ENCODE measurements at regions not wholly inside any gene's neighbourhood (a gene's known extent, or its start where the extent isn't known, plus 50 kb on each side); places are given as distances from the start of the nearest gene placed in this dataset.

DNA sequence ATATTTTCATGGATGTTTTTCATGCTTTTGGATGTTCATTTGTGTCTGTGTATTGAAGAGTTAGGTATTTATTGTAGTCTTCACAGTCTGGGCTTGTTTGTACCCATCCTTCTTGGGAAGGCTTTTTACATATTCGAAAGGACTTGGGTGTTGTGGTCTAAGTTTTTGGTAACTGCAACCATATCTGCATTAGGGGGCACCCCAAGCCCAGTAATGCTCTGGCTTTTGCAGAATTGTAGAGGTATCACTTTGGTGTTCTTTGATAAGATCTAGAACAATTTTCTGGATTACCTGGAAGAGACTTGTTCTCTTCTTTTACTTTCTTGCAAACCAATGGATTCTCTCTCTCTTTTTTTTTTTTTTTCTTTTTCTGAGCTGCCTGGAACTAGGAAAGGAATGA lies 581.3 kb downstream of the DACH1 start:
- H3K9me3 ChIP-seq (ENCODE audit: low read length), result no peaks in the 10 kb centered on the region
- H3K9ac ChIP-seq (ENCODE audit: low read length), result no peak overlapping the region
- no peak overlapping the region for H3K4me3 ChIP-seq (ENCODE audit: low read length)
- H3K4me2 ChIP-seq (ENCODE audit: low read length), result no peak overlapping the region
- no peaks in the 10 kb centered on the region for H3K36me3 ChIP-seq (ENCODE audit: insufficient read depth, low read length)
- no peak overlapping the region for H2AFZ ChIP-seq (ENCODE audit: low read depth, low read length)
- H4K20me1 ChIP-seq (ENCODE audit: insufficient read depth), result no peaks in the 10 kb centered on the region
- H3K27ac ChIP-seq (ENCODE audit: low read length), result no peak overlapping the region
- H3K79me2 ChIP-seq (replicated peaks; ENCODE audit: insufficient read depth, low read length), result no peaks in the 10 kb centered on the region
- no peaks in the 10 kb centered on the region for H3K9me2 ChIP-seq (ENCODE audit: insufficient read depth, low read length)
- TF ChIP-seq EP300 (conservative IDR thresholded peaks at IDR 0.05; ENCODE audit: poor library complexity, severe bottlenecking) (no peak), TAF1 (IDR thresholded peaks at IDR 0.05; ENCODE audit: low read depth) (no peak), POLR2AphosphoS5 (IDR thresholded peaks at IDR 0.05) (no peak), RAD21 (conservative IDR thresholded peaks at IDR 0.05) (no peak), SMC3 (conservative IDR thresholded peaks at IDR 0.05; ENCODE audit: poor library complexity) (no peak), MXI1 (conservative IDR thresholded peaks at IDR 0.05; ENCODE audit: poor library complexity, severe bottlenecking) (no peak), EZH2 (IDR thresholded peaks at IDR 0.05; ENCODE audit: borderline replicate concordance, insufficient read depth, low read length, poor library complexity, severe bottlenecking) (no peak)
- TF ChIP-seq, protein P1, sequence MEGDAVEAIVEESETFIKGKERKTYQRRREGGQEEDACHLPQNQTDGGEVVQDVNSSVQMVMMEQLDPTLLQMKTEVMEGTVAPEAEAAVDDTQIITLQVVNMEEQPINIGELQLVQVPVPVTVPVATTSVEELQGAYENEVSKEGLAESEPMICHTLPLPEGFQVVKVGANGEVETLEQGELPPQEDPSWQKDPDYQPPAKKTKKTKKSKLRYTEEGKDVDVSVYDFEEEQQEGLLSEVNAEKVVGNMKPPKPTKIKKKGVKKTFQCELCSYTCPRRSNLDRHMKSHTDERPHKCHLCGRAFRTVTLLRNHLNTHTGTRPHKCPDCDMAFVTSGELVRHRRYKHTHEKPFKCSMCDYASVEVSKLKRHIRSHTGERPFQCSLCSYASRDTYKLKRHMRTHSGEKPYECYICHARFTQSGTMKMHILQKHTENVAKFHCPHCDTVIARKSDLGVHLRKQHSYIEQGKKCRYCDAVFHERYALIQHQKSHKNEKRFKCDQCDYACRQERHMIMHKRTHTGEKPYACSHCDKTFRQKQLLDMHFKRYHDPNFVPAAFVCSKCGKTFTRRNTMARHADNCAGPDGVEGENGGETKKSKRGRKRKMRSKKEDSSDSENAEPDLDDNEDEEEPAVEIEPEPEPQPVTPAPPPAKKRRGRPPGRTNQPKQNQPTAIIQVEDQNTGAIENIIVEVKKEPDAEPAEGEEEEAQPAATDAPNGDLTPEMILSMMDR (IDR thresholded peaks at IDR 0.05; ENCODE audit: poor library complexity, severe bottlenecking), result no peak
- TF ChIP-seq, protein P2, sequence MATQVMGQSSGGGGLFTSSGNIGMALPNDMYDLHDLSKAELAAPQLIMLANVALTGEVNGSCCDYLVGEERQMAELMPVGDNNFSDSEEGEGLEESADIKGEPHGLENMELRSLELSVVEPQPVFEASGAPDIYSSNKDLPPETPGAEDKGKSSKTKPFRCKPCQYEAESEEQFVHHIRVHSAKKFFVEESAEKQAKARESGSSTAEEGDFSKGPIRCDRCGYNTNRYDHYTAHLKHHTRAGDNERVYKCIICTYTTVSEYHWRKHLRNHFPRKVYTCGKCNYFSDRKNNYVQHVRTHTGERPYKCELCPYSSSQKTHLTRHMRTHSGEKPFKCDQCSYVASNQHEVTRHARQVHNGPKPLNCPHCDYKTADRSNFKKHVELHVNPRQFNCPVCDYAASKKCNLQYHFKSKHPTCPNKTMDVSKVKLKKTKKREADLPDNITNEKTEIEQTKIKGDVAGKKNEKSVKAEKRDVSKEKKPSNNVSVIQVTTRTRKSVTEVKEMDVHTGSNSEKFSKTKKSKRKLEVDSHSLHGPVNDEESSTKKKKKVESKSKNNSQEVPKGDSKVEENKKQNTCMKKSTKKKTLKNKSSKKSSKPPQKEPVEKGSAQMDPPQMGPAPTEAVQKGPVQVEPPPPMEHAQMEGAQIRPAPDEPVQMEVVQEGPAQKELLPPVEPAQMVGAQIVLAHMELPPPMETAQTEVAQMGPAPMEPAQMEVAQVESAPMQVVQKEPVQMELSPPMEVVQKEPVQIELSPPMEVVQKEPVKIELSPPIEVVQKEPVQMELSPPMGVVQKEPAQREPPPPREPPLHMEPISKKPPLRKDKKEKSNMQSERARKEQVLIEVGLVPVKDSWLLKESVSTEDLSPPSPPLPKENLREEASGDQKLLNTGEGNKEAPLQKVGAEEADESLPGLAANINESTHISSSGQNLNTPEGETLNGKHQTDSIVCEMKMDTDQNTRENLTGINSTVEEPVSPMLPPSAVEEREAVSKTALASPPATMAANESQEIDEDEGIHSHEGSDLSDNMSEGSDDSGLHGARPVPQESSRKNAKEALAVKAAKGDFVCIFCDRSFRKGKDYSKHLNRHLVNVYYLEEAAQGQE (IDR thresholded peaks at IDR 0.05; ENCODE audit: borderline replicate concordance), result no peak
- no peaks in the 10 kb centered on the region for H3F3A ChIP-seq (ENCODE audit: insufficient read depth, low read length, poor library complexity, severe bottlenecking)
- no peaks in the 10 kb centered on the region for H3K27me3 ChIP-seq (ENCODE audit: insufficient read depth, low read depth, low read length)

DNA sequence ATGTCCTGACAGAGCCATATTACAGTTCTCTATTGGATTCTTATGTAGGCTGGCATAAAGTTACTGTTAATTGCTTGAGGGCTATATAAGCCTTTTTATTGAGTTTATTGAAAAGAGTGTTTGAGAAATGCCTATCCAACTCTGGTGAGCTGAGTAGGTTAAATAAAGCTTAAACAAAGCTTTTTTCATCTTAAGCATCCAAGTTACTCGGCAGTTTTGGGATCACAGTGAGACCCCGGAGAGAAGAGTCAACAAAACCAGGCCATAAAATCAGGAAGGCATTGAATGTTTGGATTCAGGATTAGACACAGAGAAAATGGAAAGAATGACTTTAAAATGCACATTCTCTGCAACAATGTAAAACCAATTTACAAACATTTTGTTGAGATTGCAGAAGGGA lies 588.5 kb downstream of the DACH1 start:
- Histone ChIP-seq H2AFZ (ENCODE audit: low read depth, low read length) (no peak overlapping the region), H3K79me2 (replicated peaks; ENCODE audit: insufficient read depth, low read length) (no peaks in the 10 kb centered on the region), H3K36me3 (ENCODE audit: insufficient read depth, low read length) (no peaks in the 10 kb centered on the region), H3K4me2 (ENCODE audit: low read length) (no peak overlapping the region), H3K9me3 (ENCODE audit: low read length) (no peaks in the 10 kb centered on the region), H3K4me3 (ENCODE audit: low read length) (no peak overlapping the region), H3K9me2 (ENCODE audit: insufficient read depth, low read length) (no peaks in the 10 kb centered on the region), H4K20me1 (ENCODE audit: insufficient read depth) (no peaks in the 10 kb centered on the region), H3F3A (ENCODE audit: insufficient read depth, low read length, poor library complexity, severe bottlenecking) (no peaks in the 10 kb centered on the region), H3K27me3 (ENCODE audit: insufficient read depth, low read depth, low read length) (no peaks in the 10 kb centered on the region), H3K9ac (ENCODE audit: low read length) (no peak overlapping the region), H3K27ac (ENCODE audit: low read length) (no peak overlapping the region)
- no peak for TF ChIP-seq MXI1 (conservative IDR thresholded peaks at IDR 0.05; ENCODE audit: poor library complexity, severe bottlenecking)
- TF ChIP-seq POLR2AphosphoS5 (IDR thresholded peaks at IDR 0.05), result no peak
- no peak for TF ChIP-seq SMC3 (conservative IDR thresholded peaks at IDR 0.05; ENCODE audit: poor library complexity)
- no peak for TF ChIP-seq EZH2 (IDR thresholded peaks at IDR 0.05; ENCODE audit: borderline replicate concordance, insufficient read depth, low read length, poor library complexity, severe bottlenecking)
- TF ChIP-seq EP300 (conservative IDR thresholded peaks at IDR 0.05; ENCODE audit: poor library complexity, severe bottlenecking), result no peak
- TF ChIP-seq, protein P1 (IDR thresholded peaks at IDR 0.05; ENCODE audit: poor library complexity, severe bottlenecking), result no peak

All from neural cell (in vitro differentiated cells).